HUES64 (cell line): ENCODE measurements at regions not wholly inside any gene's neighbourhood (a gene's known extent, or its start where the extent isn't known, plus 50 kb on each side); places are given as distances from the start of the nearest gene placed in this dataset.

Experiments
- H3K27ac ChIP-seq: 2 replicates; pipeline ENCODE4 v1.7.0; 2013; ENCODE audit warnings: low read depth, low read length, inconsistent platforms
- H3K27me3 ChIP-seq: 2 replicates; pipeline ENCODE4 v1.6.1; 2013; ENCODE audit warnings: mild to moderate bottlenecking, low read length; ENCODE audit not compliant: insufficient read depth
- H3K36me3 ChIP-seq: 2 replicates; pipeline ENCODE4 v1.6.1; 2013; ENCODE audit warnings: mild to moderate bottlenecking, low read length; ENCODE audit not compliant: insufficient read depth
- H3K4me1 ChIP-seq: 2 replicates; pipeline ENCODE4 v1.6.1; 2013; ENCODE audit warnings: mild to moderate bottlenecking, low read length, moderate library complexity; ENCODE audit not compliant: insufficient read depth
- H3K4me3 ChIP-seq: 2 replicates; pipeline ENCODE4 v1.5.1; 2013; ENCODE audit warnings: mild to moderate bottlenecking, low read length, moderate library complexity
- H3K9ac ChIP-seq: 2 replicates; pipeline ENCODE4 v1.6.1; 2013; ENCODE audit warnings: mild to moderate bottlenecking, low read depth, low read length
- H3K9me3 ChIP-seq: 2 replicates; pipeline ENCODE4 v1.6.1; 2013; ENCODE audit warnings: low read depth, low read length; ENCODE audit not compliant: insufficient read depth
- WGBS: fragments of 150-250, 120-280 bp; methylation state at CpG from one replicate; pipeline ENCODE4 v1.1.7; 2013; ENCODE audit warnings: missing lambda C conversion rate; 5-methylcytosine and 5-hydroxymethylcytosine counted together

DNA sequence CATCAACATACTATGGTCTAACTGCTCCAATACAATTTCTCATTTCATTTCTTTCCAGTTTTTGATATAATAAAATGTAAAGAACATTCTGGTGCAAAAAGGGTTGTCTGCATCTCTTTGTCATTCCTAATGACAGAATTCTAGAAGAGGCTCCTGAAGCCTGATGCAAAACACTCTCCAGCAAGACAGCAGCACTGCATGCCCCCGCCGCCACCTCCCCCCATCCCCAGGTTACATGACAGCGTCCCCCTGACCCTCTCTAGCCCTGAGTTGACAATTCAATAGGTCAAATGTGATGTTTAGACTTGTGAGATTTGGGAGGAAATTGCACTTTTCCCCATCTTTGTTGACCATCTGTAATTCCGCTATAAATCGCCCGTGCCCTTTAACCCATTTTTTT lies 64.6 kb upstream of the C1orf21 start:
- Histone ChIP-seq H3K4me3 (no peak overlapping the region), H3K36me3 (no peaks in the 10 kb centered on the region), H3K27ac (no peak overlapping the region), H3K4me1 (peaks cover 14% of the 10 kb centered on the region; the same call in 1 of the 2 replicates), H3K27me3 (no peaks in the 10 kb centered on the region), H3K9me3 (no peaks in the 10 kb centered on the region), H3K9ac (no peak overlapping the region)
- WGBS = 66% methylated on average over 5 of the region's 6 CpGs

DNA sequence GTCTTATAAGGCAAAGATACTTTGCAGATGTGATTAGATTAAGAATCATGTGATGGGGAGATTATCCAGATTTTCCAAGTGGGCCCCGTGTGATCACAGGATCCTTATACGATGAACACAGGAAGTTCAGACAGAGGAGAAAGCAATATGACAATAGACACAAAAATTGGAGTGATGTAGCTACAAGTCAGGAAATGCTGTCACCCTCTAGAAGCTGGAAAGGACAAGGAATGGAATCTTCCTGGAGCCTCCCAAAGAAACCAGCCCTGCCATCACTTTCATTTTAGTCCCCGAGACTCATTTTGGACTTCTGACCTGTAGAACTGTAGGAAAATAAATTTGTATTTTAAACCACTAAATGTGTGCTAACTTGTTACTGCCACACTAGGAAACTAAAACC lies 61.9 kb upstream of the C1orf21 start:
- 97% methylated on average over 2 of the region's 3 CpGs for WGBS
- H3K9me3 ChIP-seq = no peaks in the 10 kb centered on the region
- peaks cover 14% of the 10 kb centered on the region; the same call in 1 of the 2 replicates for H3K4me1 ChIP-seq
- no peaks in the 10 kb centered on the region for H3K36me3 ChIP-seq
- H3K27ac ChIP-seq = no peak overlapping the region
- H3K27me3 ChIP-seq = no peaks in the 10 kb centered on the region
- H3K4me3 ChIP-seq = no peak overlapping the region
- H3K9ac ChIP-seq = no peak overlapping the region

DNA sequence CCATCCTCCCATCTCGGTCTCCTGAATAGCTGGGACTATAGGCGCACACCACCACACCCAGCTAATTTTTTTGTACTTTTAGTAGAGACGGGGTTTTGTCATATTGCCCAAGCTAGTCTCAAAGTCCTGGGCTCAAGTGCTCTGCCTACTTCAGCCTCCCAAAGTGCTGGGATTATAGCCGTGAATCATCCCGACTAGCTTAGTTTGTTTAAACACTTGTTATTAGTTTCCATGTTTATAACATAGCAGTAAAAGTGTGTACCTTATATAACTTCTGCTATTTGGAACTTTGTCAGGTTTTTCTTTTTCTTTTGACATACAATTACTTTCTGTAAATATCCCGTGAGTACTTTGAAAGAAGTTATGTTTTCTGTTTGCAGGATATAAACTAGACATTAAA lies 60.6 kb upstream of the C1orf21 start:
- Histone ChIP-seq H3K27me3 (no peaks in the 10 kb centered on the region), H3K4me1 (peaks cover 14% of the 10 kb centered on the region; the same call in 1 of the 2 replicates), H3K9me3 (no peaks in the 10 kb centered on the region), H3K27ac (no peak overlapping the region), H3K4me3 (no peak overlapping the region), H3K9ac (no peak overlapping the region), H3K36me3 (no peaks in the 10 kb centered on the region)
- WGBS = 91% methylated on average over 5 of the region's 6 CpGs

DNA sequence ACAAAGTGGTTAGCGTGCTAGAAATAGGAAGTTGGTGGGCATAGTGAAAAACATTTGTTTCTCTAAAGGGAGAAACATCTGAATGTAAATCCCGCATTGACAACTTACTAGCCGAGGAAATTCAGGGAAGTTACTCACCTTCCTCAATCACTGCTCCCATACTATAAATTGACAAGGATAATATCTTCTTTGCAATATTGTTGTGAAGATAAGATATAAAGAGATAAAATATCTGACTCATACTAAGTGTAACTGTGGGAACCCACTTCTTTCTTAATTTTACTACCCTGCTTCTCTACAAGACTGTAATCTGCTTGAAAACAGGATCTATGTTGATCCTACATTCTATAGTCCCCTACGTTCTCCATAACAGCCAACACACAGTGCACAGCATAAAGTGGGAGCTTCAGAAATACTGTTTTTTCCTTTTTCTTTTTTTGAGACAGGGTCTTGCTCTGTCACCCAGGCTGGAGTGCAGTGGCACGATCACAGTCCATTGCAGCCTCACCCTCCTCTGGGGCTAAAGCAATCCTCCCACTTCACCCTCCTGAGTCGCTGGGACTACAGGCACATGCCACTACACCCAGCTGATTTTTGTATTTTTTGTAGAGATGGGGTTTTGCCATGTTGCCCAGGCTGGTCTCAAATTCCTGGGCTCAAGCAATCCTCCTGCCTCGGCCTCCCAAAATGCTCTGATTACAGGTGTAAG lies 57.4 kb upstream of the C1orf21 start:
- Histone ChIP-seq H3K27me3 (no peaks in the 10 kb centered on the region), H3K27ac (no peak overlapping the region), H3K4me1 (no peaks in the 10 kb centered on the region), H3K9me3 (no peaks in the 10 kb centered on the region), H3K36me3 (no peaks in the 10 kb centered on the region), H3K4me3 (no peak overlapping the region), H3K9ac (no peak overlapping the region)
- 93% methylated on average over 4 of the region's 7 CpGs for WGBS

DNA sequence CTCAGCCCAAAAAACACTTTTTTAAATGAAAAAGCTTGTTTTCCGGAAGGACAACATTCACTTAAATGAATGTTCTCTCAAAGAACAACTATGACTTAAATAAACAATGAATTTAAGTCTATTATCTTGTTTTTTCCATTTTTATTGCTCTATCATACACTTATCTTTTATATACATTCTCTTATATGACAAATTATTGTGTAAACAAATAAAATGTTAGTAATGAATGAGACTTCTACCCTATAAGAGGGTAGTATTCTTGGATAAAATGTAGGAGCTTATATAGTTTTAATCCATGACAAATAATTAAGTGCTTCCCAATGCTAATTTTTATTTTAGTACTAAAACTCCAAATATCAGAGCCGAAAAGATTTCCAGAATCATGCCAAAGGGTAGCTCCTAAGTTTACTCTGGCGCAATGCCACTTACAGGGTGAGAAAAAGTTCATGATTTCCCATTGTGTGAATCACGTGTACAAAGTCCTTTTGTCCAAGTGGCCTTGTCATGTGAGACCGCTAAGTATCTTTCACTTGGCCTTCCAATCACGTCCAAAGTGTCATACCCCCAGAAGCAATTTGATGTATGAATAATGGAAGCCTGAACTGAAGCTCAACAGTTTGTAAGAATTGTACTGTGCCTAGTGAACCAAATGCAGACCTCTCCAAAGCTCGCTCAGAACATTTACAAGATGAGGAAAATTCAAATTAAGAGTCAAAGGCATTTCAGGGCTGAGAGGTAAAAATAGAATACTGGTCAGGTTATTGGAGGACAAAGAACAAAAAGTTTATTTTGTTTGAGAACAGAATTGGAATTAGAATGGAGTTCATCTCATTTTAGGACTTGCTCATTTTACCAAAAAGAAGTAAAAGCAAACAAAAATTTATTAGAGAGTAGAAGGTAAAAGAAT lies 56.6 kb upstream of the C1orf21 start:
- no peaks in the 10 kb centered on the region for H3K9me3 ChIP-seq
- WGBS = 95% methylated on average over 7 of the region's 7 CpGs
- no peak overlapping the region for H3K27ac ChIP-seq
- no peak overlapping the region for H3K4me3 ChIP-seq
- no peaks in the 10 kb centered on the region for H3K27me3 ChIP-seq
- no peaks in the 10 kb centered on the region for H3K36me3 ChIP-seq
- H3K4me1 ChIP-seq = no peaks in the 10 kb centered on the region
- H3K9ac ChIP-seq = no peak overlapping the region

DNA sequence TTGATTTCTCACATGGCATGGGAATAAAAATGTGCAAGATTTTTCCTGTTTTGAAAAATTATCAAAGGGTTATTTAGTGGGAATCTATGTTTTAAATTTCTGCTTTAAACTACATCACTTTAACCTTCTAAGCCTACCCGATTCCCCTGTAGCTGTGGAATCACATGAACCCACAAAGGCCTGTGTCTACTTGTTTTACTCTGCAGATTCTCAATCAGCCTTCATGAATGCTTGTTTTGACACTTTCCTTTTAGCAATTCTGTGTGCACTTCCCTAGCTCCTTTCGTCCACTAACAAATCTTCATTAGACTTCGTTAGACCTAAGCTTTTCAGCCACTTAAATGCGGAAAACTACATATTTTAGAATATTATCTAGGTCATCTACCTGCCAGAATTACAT lies 56.0 kb upstream of the C1orf21 start:
- no peak overlapping the region for H3K9ac ChIP-seq
- no peaks in the 10 kb centered on the region for H3K36me3 ChIP-seq
- WGBS = 92% methylated on average over 4 of the region's 4 CpGs
- no peak overlapping the region for H3K4me3 ChIP-seq
- H3K27me3 ChIP-seq = no peaks in the 10 kb centered on the region
- no peaks in the 10 kb centered on the region for H3K4me1 ChIP-seq
- H3K9me3 ChIP-seq = no peaks in the 10 kb centered on the region
- H3K27ac ChIP-seq = no peak overlapping the region
